PC-9 (cell line): ENCODE measurements at regions not wholly inside any gene's neighbourhood (a gene's known extent, or its start where the extent isn't known, plus 50 kb on each side); places are given as distances from the start of the nearest gene placed in this dataset.

Experiments used
- EZH2 ChIP-seq: fragments of 200-600 bp; sonication (generic); IDR thresholded peaks from 2 replicates; pipeline ENCODE4 v1.8.0; 2017; ENCODE audit warnings: antibody characterized with exemption, low read depth
- TF ChIP-seq, protein P1 (sequence below): fragments of 200-600 bp; sonication (generic); conservative IDR thresholded peaks from 2 replicates; pipeline ENCODE4 v1.6.1; 2017; ENCODE audit warnings: mixed run types, antibody characterized with exemption, mild to moderate bottlenecking, moderate library complexity

DNA sequence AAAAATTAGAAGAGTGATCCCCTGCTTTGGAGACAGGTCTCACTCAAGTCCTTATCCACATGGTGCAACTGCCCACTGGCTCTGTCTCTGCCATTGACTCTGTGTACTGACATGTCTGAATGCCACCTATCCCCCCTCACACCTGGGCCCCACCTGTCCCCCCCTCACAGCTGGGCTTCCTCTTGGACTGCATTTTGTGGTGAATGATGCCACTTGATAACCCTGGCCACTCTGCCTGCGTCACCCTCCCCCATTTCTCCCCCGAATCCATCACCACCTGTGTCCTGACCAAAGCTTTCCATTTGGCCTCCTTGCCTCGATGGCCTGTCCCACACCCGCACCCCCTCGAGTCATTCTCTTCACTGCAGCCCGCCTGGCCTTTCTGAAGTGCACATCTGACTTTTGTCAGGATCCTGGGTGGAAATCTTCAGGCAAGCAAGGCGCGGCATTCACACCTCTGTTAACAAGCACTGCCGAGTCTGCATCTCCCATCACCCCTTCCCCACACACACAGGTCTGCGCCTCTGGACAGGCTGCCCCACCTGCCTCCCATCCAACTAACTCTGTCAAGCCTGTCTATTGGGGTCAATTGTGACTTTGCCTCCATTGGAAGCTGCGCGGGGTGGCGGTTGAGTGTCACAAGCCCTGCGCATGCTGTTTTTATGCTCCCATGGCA is 175.3 kb upstream of the KLF14 start:
- TF ChIP-seq, protein P1, sequence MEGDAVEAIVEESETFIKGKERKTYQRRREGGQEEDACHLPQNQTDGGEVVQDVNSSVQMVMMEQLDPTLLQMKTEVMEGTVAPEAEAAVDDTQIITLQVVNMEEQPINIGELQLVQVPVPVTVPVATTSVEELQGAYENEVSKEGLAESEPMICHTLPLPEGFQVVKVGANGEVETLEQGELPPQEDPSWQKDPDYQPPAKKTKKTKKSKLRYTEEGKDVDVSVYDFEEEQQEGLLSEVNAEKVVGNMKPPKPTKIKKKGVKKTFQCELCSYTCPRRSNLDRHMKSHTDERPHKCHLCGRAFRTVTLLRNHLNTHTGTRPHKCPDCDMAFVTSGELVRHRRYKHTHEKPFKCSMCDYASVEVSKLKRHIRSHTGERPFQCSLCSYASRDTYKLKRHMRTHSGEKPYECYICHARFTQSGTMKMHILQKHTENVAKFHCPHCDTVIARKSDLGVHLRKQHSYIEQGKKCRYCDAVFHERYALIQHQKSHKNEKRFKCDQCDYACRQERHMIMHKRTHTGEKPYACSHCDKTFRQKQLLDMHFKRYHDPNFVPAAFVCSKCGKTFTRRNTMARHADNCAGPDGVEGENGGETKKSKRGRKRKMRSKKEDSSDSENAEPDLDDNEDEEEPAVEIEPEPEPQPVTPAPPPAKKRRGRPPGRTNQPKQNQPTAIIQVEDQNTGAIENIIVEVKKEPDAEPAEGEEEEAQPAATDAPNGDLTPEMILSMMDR = no peak
- TF ChIP-seq EZH2 = no peak
